Pancreas (tissue), 10 donors: ENCODE measurements at regions not wholly inside any gene's neighbourhood (a gene's known extent, or its start where the extent isn't known, plus 50 kb on each side); places are given as distances from the start of the nearest gene placed in this dataset.
A peak's percentile ranks its signal among the peaks of the same experiment; 100 is the strongest.

Experiments
- ATAC-seq, 4 donors: fragments of 200-7000 bp; cut with Tn5 transposase; one replicate each; pipeline versions ENCODE4 v1.8.0 to v1.9.1; 2020; ENCODE audit warnings: mild to moderate bottlenecking in 4 of 4, moderate library complexity in 4 of 4
- DNase-seq, 6 donors: peaks; one replicate each; pipeline ENCODE4 v3.0.0-alpha.2; 2020
- FAIRE-seq: peaks from 2 replicates; lab custom pipeline; 2012; peaks lifted over from hg19 to GRCh38; lab: Jason Lieb, UNC
- H3K27ac ChIP-seq, 4 donors: fragments of 200-600 bp; sonication (generic); 1 replicate in 3 of 4; 2 replicates in 1 of 4; pipeline versions ENCODE4 v1.5.0 to v1.8.0; 2020
- H3K27me3 ChIP-seq, 4 donors: fragments of 200-600 bp; one replicate each; pipeline ENCODE4 v1.8.0; 2021
- H3K36me3 ChIP-seq, 3 donors: fragments of 200-600 bp; sonication (generic) in 1 of 3; one replicate each; pipeline versions ENCODE4 v1.5.0 to v1.8.0; 2020 to 2021
- H3K4me1 ChIP-seq, 3 donors: fragments of 200-600 bp; one replicate each; pipeline ENCODE4 v1.8.0; 2021
- H3K4me3 ChIP-seq, 4 donors: fragments of 200-600 bp; sonication (generic) in 2 of 4; one replicate each; pipeline versions ENCODE4 v1.5.0 to v1.8.0; 2020 to 2021
- H3K9me3 ChIP-seq, 4 donors: fragments of 200-600 bp; one replicate each; pipeline ENCODE4 v1.8.0; 2021
- WGBS, 2 donors: extraction: QIAGEN DNeasy Blood & Tissue Kit; methylation state at CpG; one replicate each; pipeline ENCODE4 v1.1.7; 2013; 5-methylcytosine and 5-hydroxymethylcytosine counted together
- intact Hi-C, 3 donors: fragments of 100-400 bp; cut with DNase I; formaldehyde crosslinking; loops; one replicate each; pipeline versions ENCODE4 v1.11.1 to v1.14.2; 2022
- TF ChIP-seq, protein P1 (sequence below), 4 donors: fragments of 200-600 bp; sonication (generic) in 3 of 4; IDR thresholded peaks; one replicate each; pipeline versions ENCODE4 v1.5.0 to v1.8.0; 2021; ENCODE audit warnings: antibody characterized with exemption in 4 of 4
- donor health status: healthy with polysubstance abuse.
- donor health status: DM: no; HTN: no; CAD: no; lungs with moderate emphysema.
- donor health status: DM: no; HTN: no; CAD: no.
- donor health status: control.
- donor health status: control.
- donor health status: Bipolar disorder and iron deficiency.
- donor health status: DM: yes; HTN: yes; CAD: no.
- donor health status: DM: no; HTN: no; CAD: no.
- donor health status: DM: no; HTN: no; CAD: no.
- donor health status: DM: yes; HTN: yes; CAD: no.

DNA sequence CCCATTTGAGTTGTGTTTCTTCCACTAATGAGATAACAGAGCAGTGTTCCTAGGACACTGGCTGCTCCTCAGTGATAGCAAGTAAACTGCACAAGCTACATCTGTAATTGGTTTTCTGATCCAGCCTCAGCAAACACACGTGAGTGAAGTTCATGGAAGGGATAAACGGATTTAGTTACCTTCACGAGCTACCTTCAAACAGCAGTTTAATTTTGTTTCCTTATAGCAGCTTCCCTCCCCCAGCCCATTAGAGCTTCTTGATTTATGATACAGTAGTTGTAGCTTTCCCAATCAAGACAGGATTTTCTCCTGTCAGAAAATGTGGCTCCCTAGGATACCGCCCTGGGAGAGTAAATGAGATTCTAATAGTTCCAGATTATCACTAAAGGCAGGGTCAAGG lies 634.2 kb upstream of the FAT1 start:
- Histone ChIP-seq H3K4me1 (no peaks in the 10 kb centered on the region), H3K4me3 (no peak overlapping the region), H3K9me3 (no peaks in the 10 kb centered on the region), H3K27me3 (no peaks in the 10 kb centered on the region), H3K36me3 (no peaks in the 10 kb centered on the region), H3K27ac (no peak overlapping the region)
- FAIRE-seq (no peak), ATAC-seq (no peak), DNase-seq (no peak)
- WGBS, 2 donors = 74 to 83% methylated on average over 4 of the region's 4 CpGs
- intact Hi-C loops = no loop called here
- TF ChIP-seq, protein P1, sequence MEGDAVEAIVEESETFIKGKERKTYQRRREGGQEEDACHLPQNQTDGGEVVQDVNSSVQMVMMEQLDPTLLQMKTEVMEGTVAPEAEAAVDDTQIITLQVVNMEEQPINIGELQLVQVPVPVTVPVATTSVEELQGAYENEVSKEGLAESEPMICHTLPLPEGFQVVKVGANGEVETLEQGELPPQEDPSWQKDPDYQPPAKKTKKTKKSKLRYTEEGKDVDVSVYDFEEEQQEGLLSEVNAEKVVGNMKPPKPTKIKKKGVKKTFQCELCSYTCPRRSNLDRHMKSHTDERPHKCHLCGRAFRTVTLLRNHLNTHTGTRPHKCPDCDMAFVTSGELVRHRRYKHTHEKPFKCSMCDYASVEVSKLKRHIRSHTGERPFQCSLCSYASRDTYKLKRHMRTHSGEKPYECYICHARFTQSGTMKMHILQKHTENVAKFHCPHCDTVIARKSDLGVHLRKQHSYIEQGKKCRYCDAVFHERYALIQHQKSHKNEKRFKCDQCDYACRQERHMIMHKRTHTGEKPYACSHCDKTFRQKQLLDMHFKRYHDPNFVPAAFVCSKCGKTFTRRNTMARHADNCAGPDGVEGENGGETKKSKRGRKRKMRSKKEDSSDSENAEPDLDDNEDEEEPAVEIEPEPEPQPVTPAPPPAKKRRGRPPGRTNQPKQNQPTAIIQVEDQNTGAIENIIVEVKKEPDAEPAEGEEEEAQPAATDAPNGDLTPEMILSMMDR (IDR thresholded peaks at IDR 0.05) = no peak

GRCh38 chr4:187362937-187363857 lies 632.4 kb upstream of the ZFP42 start:
- TF ChIP-seq, protein P1 (IDR thresholded peaks at IDR 0.05) = no peak
- ATAC-seq (no peak), FAIRE-seq (no peak), DNase-seq (no peak)
- Histone ChIP-seq H3K27ac (no peak overlapping the region), H3K4me1 (peaks cover 0 to 4% (median 0%) of the 10 kb centered on the region in 3 donors), H3K4me3 (no peak overlapping the region), H3K9me3 (no peaks in the 10 kb centered on the region), H3K36me3 (no peaks in the 10 kb centered on the region), H3K27me3 (no peaks in the 10 kb centered on the region)
- intact Hi-C loops = no loop called here
- 95 to 97% methylated on average over 31 of the region's 31 CpGs for WGBS, 2 donors

DNA sequence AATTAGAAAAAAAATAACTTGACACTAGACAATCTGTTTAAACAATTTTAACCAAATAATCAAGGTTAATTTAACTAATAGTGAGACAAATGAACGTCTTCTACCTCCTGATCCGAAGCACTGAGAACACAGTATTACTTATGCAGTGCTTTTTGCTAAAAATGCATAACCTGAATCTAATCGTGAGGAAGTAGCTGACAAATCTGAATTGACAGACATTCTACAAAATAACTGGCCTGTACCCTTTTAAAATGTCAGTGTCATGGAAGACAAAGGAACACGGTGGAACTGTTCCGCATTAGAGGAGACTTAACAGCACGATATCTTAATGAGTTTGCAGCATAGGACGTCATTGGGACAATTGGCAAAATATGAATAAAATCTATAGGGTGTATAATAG lies 631.2 kb upstream of the ZFP42 start:
- no peaks in the 10 kb centered on the region for H3K36me3 ChIP-seq
- H3K4me1 ChIP-seq = peaks cover 0 to 4% (median 0%) of the 10 kb centered on the region in 3 donors
- TF ChIP-seq, protein P1 (IDR thresholded peaks at IDR 0.05) = no peak
- no peak for FAIRE-seq
- H3K27ac ChIP-seq = no peak overlapping the region
- intact Hi-C loops = no loop called here
- DNase-seq = no peak
- no peak overlapping the region for H3K4me3 ChIP-seq
- H3K27me3 ChIP-seq = no peaks in the 10 kb centered on the region
- no peaks in the 10 kb centered on the region for H3K9me3 ChIP-seq
- ATAC-seq = no peak
- 90 to 92% methylated on average over 7 of the region's 7 CpGs for WGBS, 2 donors

DNA sequence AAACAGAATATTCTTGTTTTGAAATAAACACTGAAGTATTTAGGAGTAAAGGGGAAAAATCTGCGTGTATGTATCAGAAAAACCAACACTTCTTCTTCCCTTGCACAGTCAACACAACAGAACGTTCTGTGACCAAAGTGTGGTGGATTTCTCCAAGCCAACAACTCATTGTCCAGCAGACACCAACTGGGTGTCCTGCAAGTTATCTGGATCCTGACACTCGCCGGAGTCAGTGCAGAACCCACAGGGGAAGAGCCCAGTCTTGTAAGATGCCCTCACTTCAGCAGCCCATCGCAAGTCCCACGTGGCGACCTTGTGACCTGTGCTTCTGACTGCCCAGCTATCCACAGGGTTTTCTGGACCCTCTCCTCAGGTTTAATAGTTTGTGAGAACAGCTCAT lies 630.7 kb upstream of the ZFP42 start:
- FAIRE-seq (no peak), DNase-seq (no peak), ATAC-seq (no peak)
- H3K27me3 ChIP-seq = no peaks in the 10 kb centered on the region
- H3K36me3 ChIP-seq = no peaks in the 10 kb centered on the region
- intact Hi-C loops = no loop called here
- H3K4me1 ChIP-seq = peaks cover 0 to 4% (median 0%) of the 10 kb centered on the region in 3 donors
- TF ChIP-seq, protein P1 (IDR thresholded peaks at IDR 0.05) = no peak
- no peak overlapping the region for H3K4me3 ChIP-seq
- H3K9me3 ChIP-seq = no peaks in the 10 kb centered on the region
- 93 to 95% methylated on average over 7 of the region's 7 CpGs for WGBS, 2 donors
- no peak overlapping the region for H3K27ac ChIP-seq

DNA sequence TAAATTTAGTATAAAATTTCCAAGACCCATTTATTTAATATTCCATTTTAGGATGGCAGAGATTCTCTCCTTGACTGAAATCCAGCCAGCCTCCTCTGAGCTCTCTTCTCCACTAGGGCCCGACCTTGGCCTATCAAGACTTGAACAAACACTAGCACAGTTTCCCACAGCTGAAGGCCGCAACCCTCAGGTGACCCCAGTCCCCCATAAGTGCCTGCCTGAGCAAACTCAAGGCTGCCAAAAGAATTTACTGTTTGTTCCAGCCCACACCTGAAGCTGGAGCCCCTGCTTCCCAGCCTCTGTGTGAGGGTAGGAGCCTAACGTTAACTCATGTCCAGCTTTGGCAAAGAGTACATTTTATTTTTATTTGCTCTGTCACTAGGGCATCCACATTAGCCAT lies 629.0 kb upstream of the ZFP42 start:
- TF ChIP-seq, protein P1 (IDR thresholded peaks at IDR 0.05) = no peak
- peak in 3 of 6 donors; percentile 15 to 62 (median 56) for DNase-seq
- FAIRE-seq = no peak
- Histone ChIP-seq H3K4me1 (peaks cover 0 to 4% (median 0%) of the 10 kb centered on the region in 3 donors), H3K27me3 (no peaks in the 10 kb centered on the region), H3K36me3 (no peaks in the 10 kb centered on the region), H3K9me3 (no peaks in the 10 kb centered on the region), H3K27ac (no peak overlapping the region), H3K4me3 (no peak overlapping the region)
- WGBS, 2 donors = 21 to 22% methylated on average over 3 of the region's 3 CpGs
- peak in 3 of 4 donors; percentile 49 to 94 (median 79) for ATAC-seq
- intact Hi-C loops = no loop called here
